Adrenal gland (tissue), 5 donors: ENCODE measurements at regions not wholly inside any gene's neighbourhood (a gene's known extent, or its start where the extent isn't known, plus 50 kb on each side); places are given as distances from the start of the nearest gene placed in this dataset.

Source experiments
- CTCF ChIP-seq, 6 experiments: fragments of 450-650 bp in 4 of 6; fragments of 200-600 bp in 2 of 6; sonication (generic) in 1 of 6; IDR thresholded peaks; 1 replicate in 5 of 6; 2 replicates in 1 of 6; pipeline versions ENCODE4 v1.5.1 to v1.8.0; 2016 to 2021; ENCODE audit warnings: antibody characterized with exemption in 6 of 6, mild to moderate bottlenecking in 2 of 6, moderate library complexity in 1 of 6
- POLR2A ChIP-seq, 2 donors: fragments of 450-650 bp; IDR thresholded peaks; one replicate each; pipeline ENCODE4 v1.6.1; 2017; ENCODE audit warnings: antibody characterized with exemption in 2 of 2, mild to moderate bottlenecking in 2 of 2, moderate library complexity in 1 of 2
- donor health status: DM: no; HTN: no; CAD: no.

GRCh38 chr3:43215663-43216275 lies 70.6 kb upstream of the SNRK start:
- TF ChIP-seq CTCF (IDR thresholded peaks at IDR 0.05) = no peak
- TF ChIP-seq POLR2A (IDR thresholded peaks at IDR 0.05) = no peak
